ENCODE measurements at regions not wholly inside any gene's neighbourhood (a gene's known extent, or its start where the extent isn't known, plus 50 kb on each side); places are given as distances from the start of the nearest gene placed in this dataset.
"Not testable (repeated sequence)": the region's sequence is repeated elsewhere in the genome, so short reads cannot be mapped to it uniquely, and the experiment has no call there.

DNA sequence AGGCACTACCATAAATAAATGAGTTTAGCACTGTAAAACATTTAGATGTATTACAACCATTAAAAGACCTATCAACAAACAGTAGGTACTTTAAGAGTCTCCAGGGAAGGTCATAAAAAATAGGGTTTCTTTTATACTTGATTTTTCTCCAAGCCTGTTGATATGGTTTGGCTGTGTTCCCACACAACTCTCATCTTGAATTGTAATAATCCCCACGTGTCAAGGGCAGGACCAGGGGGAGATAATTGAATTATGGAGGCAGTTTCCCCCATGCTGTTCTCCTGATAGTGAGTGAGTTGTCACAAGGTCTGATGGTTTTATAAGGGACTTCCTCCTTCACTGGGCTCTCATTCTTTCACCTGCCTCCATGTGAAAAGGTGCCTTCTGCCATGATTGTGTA lies 468.9 kb upstream of the UBE2E2 start:
- no peak overlapping the region for H3K4me3 ChIP-seq
- H3K27me3 ChIP-seq (replicated peaks; ENCODE audit: insufficient read depth), result no peaks in the 10 kb centered on the region
- no peaks in the 10 kb centered on the region for H3K9me3 ChIP-seq
- ATAC-seq (ENCODE audit: insufficient number of reproducible peaks, low FRiP score, low read depth) (no peak), DNase-seq (ENCODE audit: low spot score) (no peak)
- no peak for TF ChIP-seq CTCF (IDR thresholded peaks at IDR 0.05)
- no peak overlapping the region for H3K27ac ChIP-seq
- no peaks in the 10 kb centered on the region for H3K36me3 ChIP-seq
- H3K4me1 ChIP-seq (ENCODE audit: control insufficient read depth in 1 of 2, low read depth in 2 of 2), result no peaks in the 10 kb centered on the region

DNA sequence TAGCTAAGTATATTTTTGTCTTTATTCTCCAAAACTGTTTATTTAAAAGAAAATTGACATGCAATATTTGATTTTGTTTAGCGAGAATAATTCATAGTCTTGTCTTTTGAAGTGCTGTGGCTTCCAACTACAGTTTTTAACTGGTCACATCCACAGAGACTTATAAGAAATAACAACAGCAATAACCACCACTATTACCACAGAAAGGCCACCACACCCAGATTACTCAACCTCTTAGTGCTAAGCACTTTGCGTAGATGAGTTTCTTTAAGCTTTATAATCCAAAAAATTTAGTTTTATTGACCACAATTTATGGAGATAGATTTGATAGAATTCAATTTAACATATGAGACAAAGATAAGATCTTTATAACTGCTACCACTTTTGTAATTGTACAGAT lies 468.4 kb upstream of the UBE2E2 start:
- no peak for DNase-seq (ENCODE audit: low spot score)
- Histone ChIP-seq H3K4me3 (no peak overlapping the region), H3K4me1 (ENCODE audit: control insufficient read depth in 1 of 2, low read depth in 2 of 2) (no peaks in the 10 kb centered on the region), H3K9me3 (no peaks in the 10 kb centered on the region), H3K36me3 (no peaks in the 10 kb centered on the region), H3K27ac (no peak overlapping the region), H3K27me3 (replicated peaks; ENCODE audit: insufficient read depth) (no peaks in the 10 kb centered on the region)
- TF ChIP-seq CTCF (IDR thresholded peaks at IDR 0.05), result no peak
- no peak for ATAC-seq (ENCODE audit: insufficient number of reproducible peaks, low FRiP score, low read depth)

DNA sequence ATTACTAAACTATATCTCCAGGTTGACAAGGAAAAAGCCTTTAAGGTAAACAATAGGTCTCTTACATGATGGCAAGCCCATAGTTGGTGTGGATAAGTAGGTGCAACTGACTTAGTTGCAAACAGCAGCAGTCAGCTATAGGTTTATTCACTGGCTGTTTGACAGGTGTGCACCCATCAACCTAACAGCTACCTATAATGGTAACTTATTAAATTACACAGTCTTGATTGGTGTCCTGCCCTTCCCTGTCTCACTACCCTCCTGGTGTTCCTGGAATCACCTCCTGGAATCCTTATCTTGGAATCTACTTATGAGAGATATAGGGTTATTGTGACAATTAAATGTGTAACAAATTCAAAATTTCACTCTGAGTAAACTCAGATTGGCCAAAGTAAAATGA lies 467.8 kb upstream of the UBE2E2 start:
- H3K9me3 ChIP-seq, result no peaks in the 10 kb centered on the region
- H3K36me3 ChIP-seq, result no peaks in the 10 kb centered on the region
- no peaks in the 10 kb centered on the region for H3K27me3 ChIP-seq (replicated peaks; ENCODE audit: insufficient read depth)
- DNase-seq (ENCODE audit: low spot score) (no peak), ATAC-seq (ENCODE audit: insufficient number of reproducible peaks, low FRiP score, low read depth) (no peak)
- H3K4me3 ChIP-seq, result no peak overlapping the region
- no peak overlapping the region for H3K27ac ChIP-seq
- H3K4me1 ChIP-seq (ENCODE audit: control insufficient read depth in 1 of 2, low read depth in 2 of 2), result no peaks in the 10 kb centered on the region
- TF ChIP-seq CTCF (IDR thresholded peaks at IDR 0.05), result no peak

GRCh38 chr3:22743386-22743785 lies 459.7 kb upstream of the UBE2E2 start:
- not testable (repeated sequence) for H3K27ac ChIP-seq; H3K9me3 ChIP-seq; DNase-seq (ENCODE audit: low spot score); H3K4me3 ChIP-seq; H3K27me3 ChIP-seq (replicated peaks; ENCODE audit: insufficient read depth); ATAC-seq (ENCODE audit: insufficient number of reproducible peaks, low FRiP score, low read depth); H3K36me3 ChIP-seq; H3K4me1 ChIP-seq (ENCODE audit: control insufficient read depth in 1 of 2, low read depth in 2 of 2)

DNA sequence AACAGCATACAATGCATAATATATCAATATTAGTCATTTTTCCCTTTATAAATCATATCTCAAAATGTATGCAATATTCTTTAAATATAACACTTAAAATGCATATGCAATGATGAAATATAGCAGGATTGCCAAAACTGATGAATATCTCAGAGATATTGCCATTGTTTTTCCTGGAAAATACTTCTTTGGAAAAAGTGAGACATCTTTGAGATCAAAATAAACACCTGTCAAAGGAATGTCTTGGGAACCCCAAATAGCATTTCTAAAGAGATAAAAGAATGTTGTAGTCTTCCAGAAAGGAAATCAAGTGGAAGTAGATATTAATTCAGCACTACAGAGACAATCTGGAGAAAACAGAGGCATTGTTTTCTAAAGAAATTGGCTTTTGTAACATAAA lies 457.8 kb upstream of the UBE2E2 start:
- Histone ChIP-seq H3K4me1 (ENCODE audit: control insufficient read depth in 1 of 2, low read depth in 2 of 2) (no peaks in the 10 kb centered on the region), H3K4me3 (no peak overlapping the region), H3K36me3 (no peaks in the 10 kb centered on the region), H3K27ac (no peak overlapping the region), H3K9me3 (no peaks in the 10 kb centered on the region), H3K27me3 (replicated peaks; ENCODE audit: insufficient read depth) (no peaks in the 10 kb centered on the region)
- DNase-seq (ENCODE audit: low spot score) (no peak), ATAC-seq (ENCODE audit: insufficient number of reproducible peaks, low FRiP score, low read depth) (no peak)
- TF ChIP-seq CTCF (IDR thresholded peaks at IDR 0.05), result no peak

GRCh38 chr3:22746221-22746620 lies 456.9 kb upstream of the UBE2E2 start:
- no peaks in the 10 kb centered on the region for H3K27me3 ChIP-seq (replicated peaks; ENCODE audit: insufficient read depth)
- ATAC-seq (ENCODE audit: insufficient number of reproducible peaks, low FRiP score, low read depth) (no peak), DNase-seq (ENCODE audit: low spot score) (no peak)
- no peaks in the 10 kb centered on the region for H3K9me3 ChIP-seq
- TF ChIP-seq CTCF (IDR thresholded peaks at IDR 0.05), result no peak
- no peak overlapping the region for H3K27ac ChIP-seq
- H3K4me3 ChIP-seq, result no peak overlapping the region
- H3K36me3 ChIP-seq, result no peaks in the 10 kb centered on the region
- H3K4me1 ChIP-seq (ENCODE audit: control insufficient read depth in 1 of 2, low read depth in 2 of 2), result no peaks in the 10 kb centered on the region

All from thoracic aorta (tissue), 2 donors.